ENCODE measurements at regions not wholly inside any gene's neighbourhood (a gene's known extent, or its start where the extent isn't known, plus 50 kb on each side); places are given as distances from the start of the nearest gene placed in this dataset.

GRCh38 chr5:68538814-68539420 lies 323.4 kb downstream of the PIK3R1 start:
- no peak for TF ChIP-seq CTCF (conservative IDR thresholded peaks at IDR 0.05; ENCODE audit: low read depth, low read length)
- TF ChIP-seq EZH2 (IDR thresholded peaks at IDR 0.05; ENCODE audit: borderline replicate concordance, low read depth, low read length, poor library complexity, severe bottlenecking), result no peak

All from A673 (cell line).